Activated B cell treated with CpG ODN at 0.5 μM for 24 hours (primary cell): ENCODE measurements at regions not wholly inside any gene's neighbourhood (a gene's known extent, or its start where the extent isn't known, plus 50 kb on each side); places are given as distances from the start of the nearest gene placed in this dataset.

Experiments used
- ATAC-seq: fragments of 200-7000 bp; cut with Tn5 transposase; one replicate; pipeline ENCODE4 v1.10.0; 2021; ENCODE audit warnings: low read depth, mild to moderate bottlenecking, moderate library complexity
- CTCF ChIA-PET: fragments of 350-600 bp; sonication (Branson Sonifier 250); formaldehyde crosslinking; loops from one replicate; lab custom pipeline; 2021; ENCODE audit warnings: antibody characterized with exemption; lab: Charles Lee
- POLR2A ChIA-PET: fragments of 350-600 bp; sonication (Branson Sonifier 250); formaldehyde crosslinking; loops from one replicate; lab custom pipeline; 2021; ENCODE audit warnings: antibody characterized with exemption; lab: Charles Lee
- DNase-seq: peaks from one replicate; pipeline ENCODE4 v3.0.0; 2022
- H3K27ac Mint-ChIP-seq: one replicate; pipeline ENCODE4 v1.8.0; 2020; ENCODE audit warnings: mixed read lengths
- H3K27me3 Mint-ChIP-seq: one replicate; pipeline ENCODE4 v1.8.0; 2021; ENCODE audit warnings: mixed read lengths
- H3K36me3 Mint-ChIP-seq: one replicate; pipeline ENCODE4 v1.8.0; 2021; ENCODE audit warnings: low read depth, mixed read lengths
- H3K4me1 Mint-ChIP-seq: one replicate; pipeline ENCODE4 v1.8.0; 2021; ENCODE audit warnings: mixed read lengths
- H3K4me3 Mint-ChIP-seq: one replicate; pipeline ENCODE4 v1.8.0; 2020; ENCODE audit warnings: mild to moderate bottlenecking, mixed read lengths
- H3K9me3 Mint-ChIP-seq: one replicate; pipeline ENCODE4 v1.8.0; 2020; ENCODE audit warnings: mixed read lengths
- CTCF ChIP-seq: fragments of 200-600 bp; IDR thresholded peaks from one replicate; pipeline ENCODE4 v1.8.0; 2022; ENCODE audit warnings: antibody characterized with exemption, mild to moderate bottlenecking
- intact Hi-C: fragments of 100-400 bp; cut with micrococcal nuclease; formaldehyde crosslinking; loops from one replicate; pipeline ENCODE4 v1.15.1; 2024

GRCh38 chr10:29160150-29160617 is 128.7 kb upstream of the LYZL1 start:
- Mint-ChIP-seq H3K4me3 (no peak overlapping the region), H3K9me3 (peaks cover 2% of the 10 kb centered on the region), H3K4me1 (no peaks in the 10 kb centered on the region), H3K36me3 (no peaks in the 10 kb centered on the region), H3K27ac (no peak overlapping the region), H3K27me3 (no peaks in the 10 kb centered on the region)
- ChIA-PET CTCF (no interaction called here), POLR2A (no interaction called here)
- DNase-seq (no peak), ATAC-seq (no peak)
- intact Hi-C loops = no loop called here
- TF ChIP-seq CTCF = no peak

- intact Hi-C loops = no loop called here
- no peak overlapping the region for H3K27ac Mint-ChIP-seq
- H3K9me3 Mint-ChIP-seq = peaks cover 12% of the 10 kb centered on the region
- no peak overlapping the region for H3K4me3 Mint-ChIP-seq
- ChIA-PET CTCF (no interaction called here), POLR2A (no interaction called here)
- ATAC-seq (no peak), DNase-seq (no peak)
- H3K27me3 Mint-ChIP-seq = no peaks in the 10 kb centered on the region
- no peaks in the 10 kb centered on the region for H3K4me1 Mint-ChIP-seq
- TF ChIP-seq CTCF = no peak
- no peaks in the 10 kb centered on the region for H3K36me3 Mint-ChIP-seq
Observed at GRCh38 chr10:29163746-29164145, 125.1 kb upstream of the LYZL1 start.

- CTCF ChIA-PET = no interaction called here
- no peak for TF ChIP-seq CTCF
- ATAC-seq (no peak), DNase-seq (no peak)
- H3K27me3 Mint-ChIP-seq = no peaks in the 10 kb centered on the region
- POLR2A ChIA-PET = no interaction called here
- H3K4me3 Mint-ChIP-seq = no peak overlapping the region
- intact Hi-C loops = no loop called here
- peaks cover 14% of the 10 kb centered on the region for H3K9me3 Mint-ChIP-seq
- H3K36me3 Mint-ChIP-seq = no peaks in the 10 kb centered on the region
- H3K27ac Mint-ChIP-seq = no peak overlapping the region
- no peaks in the 10 kb centered on the region for H3K4me1 Mint-ChIP-seq
Observed at GRCh38 chr10:29166713-29167112, 122.2 kb upstream of the LYZL1 start.

- Mint-ChIP-seq H3K9me3 (peaks cover 14% of the 10 kb centered on the region), H3K27me3 (no peaks in the 10 kb centered on the region), H3K27ac (no peak overlapping the region), H3K36me3 (no peaks in the 10 kb centered on the region), H3K4me1 (no peaks in the 10 kb centered on the region), H3K4me3 (no peak overlapping the region)
- no peak for ATAC-seq
- CTCF ChIA-PET = no interaction called here
- POLR2A ChIA-PET = no interaction called here
- intact Hi-C loops = no loop called here
- TF ChIP-seq CTCF = no peak
- DNase-seq = no peak
Observed at GRCh38 chr10:29169021-29169420, 119.8 kb upstream of the LYZL1 start.

- Mint-ChIP-seq H3K4me3 (no peak overlapping the region), H3K36me3 (no peaks in the 10 kb centered on the region), H3K4me1 (no peaks in the 10 kb centered on the region), H3K27ac (no peak overlapping the region), H3K9me3 (peaks cover 11% of the 10 kb centered on the region), H3K27me3 (no peaks in the 10 kb centered on the region)
- ChIA-PET CTCF (no interaction called here), POLR2A (no interaction called here)
- ATAC-seq (no peak), DNase-seq (no peak)
- no peak for TF ChIP-seq CTCF
- intact Hi-C loops = no loop called here
Observed at GRCh38 chr10:29171717-29172116, 117.2 kb upstream of the LYZL1 start.
